NOMO-1 treated with DMSO at 0.1 percent for 48 hours (cell line): ENCODE measurements at regions not wholly inside any gene's neighbourhood (a gene's known extent, or its start where the extent isn't known, plus 50 kb on each side); places are given as distances from the start of the nearest gene placed in this dataset.

ENCODE experiments used
- DNase-seq: peaks from one replicate; lab custom pipeline; 2025; ENCODE audit not compliant: unreplicated experiment; lab: John Stamatoyannopoulos, UW

- DNase-seq: no peak
Observed at GRCh38 chr16:6861815-6862477, 470.7 kb upstream of the RBFOX1 start.

DNA sequence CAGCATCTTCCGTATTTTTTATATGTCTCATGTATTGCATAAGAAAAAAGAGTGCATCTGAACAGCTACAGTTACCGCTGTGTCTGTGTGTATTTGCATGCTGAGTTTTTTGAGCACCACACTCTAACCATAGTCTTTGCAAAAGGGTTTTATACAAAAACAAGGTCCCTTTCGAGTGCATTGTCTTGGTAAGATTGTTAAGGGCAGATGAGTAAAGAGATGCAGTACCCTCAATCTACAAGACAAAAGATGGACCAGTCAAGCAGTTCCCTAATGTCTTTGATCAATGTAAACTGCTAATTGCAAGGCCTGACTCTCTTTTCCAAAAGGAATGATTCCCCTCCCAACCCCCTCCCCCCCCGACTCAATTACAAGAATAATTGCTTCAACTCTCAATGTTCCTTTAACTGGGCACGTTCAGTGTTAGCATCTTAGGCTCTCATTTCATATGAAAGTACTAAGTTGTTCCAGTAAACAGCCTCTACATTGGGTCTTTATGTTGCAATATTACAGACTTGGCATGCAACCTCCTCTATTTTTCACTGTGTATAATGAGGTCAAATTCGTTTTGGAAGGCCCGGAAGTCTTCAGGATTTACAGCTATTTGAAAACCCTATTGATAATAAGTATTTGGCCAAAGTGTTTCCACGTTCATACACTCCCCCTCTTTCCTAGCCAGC lies 471.4 kb upstream of the RBFOX1 start:
- no peak for DNase-seq

GRCh38 chr16:6857575-6857974 lies 475.1 kb upstream of the RBFOX1 start:
- DNase-seq: no peak

GRCh38 chr16:6856578-6856977 lies 476.1 kb upstream of the RBFOX1 start:
- DNase-seq: no peak

DNA sequence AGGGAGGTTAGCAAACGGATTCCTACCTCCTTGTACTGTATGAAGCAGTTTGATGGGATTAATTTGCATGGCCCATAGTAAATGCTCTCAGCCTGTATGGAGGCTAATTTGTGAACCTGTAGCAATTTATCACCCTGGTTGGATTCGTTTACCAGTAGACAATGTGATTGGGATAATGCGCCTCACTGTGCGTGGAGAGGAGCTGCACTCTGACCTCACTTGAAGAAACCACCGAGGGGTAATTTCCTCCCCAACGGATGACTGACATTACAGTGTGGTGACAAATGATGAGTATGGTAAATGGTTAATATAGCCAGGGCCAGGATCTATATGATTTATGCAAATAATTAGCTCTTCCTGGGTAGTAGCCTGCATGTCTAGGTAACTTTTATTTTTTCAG lies 479.1 kb upstream of the RBFOX1 start:
- no peak for DNase-seq

- no peak for DNase-seq
Observed at GRCh38 chr16:6852643-6853225, 479.9 kb upstream of the RBFOX1 start.

DNA sequence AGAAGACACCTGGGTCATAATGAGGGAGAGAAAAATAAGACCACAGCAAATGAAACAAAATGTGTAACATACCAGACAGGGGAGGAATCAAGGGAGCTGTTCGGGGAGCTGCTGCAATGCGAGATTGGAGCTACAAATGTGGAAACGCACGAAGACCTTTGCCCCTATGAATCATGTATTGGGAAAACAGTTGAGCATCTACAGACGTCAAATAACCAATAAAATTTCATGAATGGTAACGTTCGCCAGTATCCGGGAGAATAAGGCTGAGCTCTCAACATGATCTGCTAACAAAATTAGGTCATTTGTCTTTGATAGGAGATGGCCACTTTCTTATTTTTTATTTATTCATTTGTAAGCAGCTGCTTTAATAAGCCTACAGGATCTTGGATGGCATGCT lies 486.2 kb upstream of the RBFOX1 start:
- no peak for DNase-seq

DNA sequence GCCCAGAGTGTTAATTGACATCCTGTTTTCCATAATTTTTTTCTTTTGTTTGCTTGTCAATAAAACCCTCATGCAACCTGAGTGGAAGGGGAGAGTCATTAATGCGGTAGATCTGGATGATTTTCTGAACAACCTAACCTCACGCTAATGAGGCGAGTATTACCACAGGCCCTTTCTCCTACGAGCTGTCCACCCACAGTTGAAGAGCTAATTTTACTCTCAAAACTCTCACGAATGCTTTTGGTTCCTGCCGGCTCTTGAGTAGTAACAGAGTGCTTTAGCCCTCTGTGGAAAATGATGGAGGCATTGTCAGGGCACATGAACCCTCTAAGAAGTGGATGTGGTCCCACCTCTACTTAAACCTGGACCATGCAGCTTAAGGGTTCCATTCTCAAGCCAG lies 491.3 kb upstream of the RBFOX1 start:
- no peak for DNase-seq

- no peak for DNase-seq
Observed at GRCh38 chr16:6837722-6838121, 494.9 kb upstream of the RBFOX1 start.

DNA sequence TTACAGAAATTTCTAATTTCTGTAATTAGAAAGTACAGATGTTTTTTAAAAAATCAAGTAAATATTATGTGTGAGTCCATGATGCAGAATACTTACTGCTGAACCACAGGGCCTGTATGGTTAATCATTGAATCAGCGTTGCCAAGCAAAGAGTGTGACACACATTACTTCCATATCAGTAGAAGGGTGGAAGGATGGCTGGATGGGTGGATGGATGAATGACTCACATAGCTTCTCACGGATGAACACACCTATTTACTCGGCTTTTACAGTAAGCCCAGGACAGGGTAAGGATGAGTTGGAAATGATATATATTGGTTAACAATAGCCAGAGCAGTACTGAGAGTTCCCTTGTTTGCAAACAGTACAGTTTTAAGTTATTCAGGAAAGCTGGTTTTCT lies 495.9 kb upstream of the RBFOX1 start:
- DNase-seq: no peak

DNA sequence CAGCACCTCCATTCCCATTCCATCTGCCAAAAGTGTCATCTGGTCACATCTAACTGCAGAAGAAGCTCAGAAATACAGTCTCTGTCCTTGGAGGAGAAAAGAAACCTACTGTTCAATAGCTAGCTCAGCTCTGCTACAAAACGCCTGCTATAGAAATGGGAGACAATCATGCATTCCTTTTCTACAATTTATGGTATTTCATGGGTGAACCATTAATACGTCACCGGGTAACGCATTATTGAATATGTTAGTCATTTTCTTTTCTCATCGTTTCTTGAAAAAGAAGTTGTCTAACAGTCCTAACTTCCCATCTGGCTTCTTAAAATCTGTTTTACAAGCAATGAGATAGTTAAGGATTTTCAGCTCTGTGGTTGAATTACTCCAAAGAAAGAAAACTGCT lies 496.7 kb upstream of the RBFOX1 start:
- DNase-seq: no peak

- no peak for DNase-seq
Observed at GRCh38 chr16:6835516-6835915, 497.1 kb upstream of the RBFOX1 start.

DNA sequence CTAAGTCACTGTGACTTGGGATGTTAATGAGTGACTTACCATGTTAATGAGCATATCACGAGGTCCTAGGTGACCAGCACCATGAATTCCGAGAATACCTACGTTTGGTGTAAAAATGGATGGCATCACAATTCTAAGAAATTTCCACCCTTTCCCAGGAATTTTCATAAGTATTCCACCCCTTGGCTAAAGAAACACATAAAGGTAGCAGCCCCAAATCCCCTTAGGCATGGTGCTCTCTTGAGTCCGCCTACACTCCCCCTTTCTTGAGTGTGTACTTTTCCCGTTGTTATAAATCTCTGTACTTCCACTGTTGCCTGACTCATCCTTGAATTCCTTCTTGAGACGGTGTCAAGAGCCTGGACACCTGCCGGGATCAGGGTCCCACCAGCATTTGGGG lies 504.0 kb upstream of the RBFOX1 start:
- DNase-seq: no peak

DNA sequence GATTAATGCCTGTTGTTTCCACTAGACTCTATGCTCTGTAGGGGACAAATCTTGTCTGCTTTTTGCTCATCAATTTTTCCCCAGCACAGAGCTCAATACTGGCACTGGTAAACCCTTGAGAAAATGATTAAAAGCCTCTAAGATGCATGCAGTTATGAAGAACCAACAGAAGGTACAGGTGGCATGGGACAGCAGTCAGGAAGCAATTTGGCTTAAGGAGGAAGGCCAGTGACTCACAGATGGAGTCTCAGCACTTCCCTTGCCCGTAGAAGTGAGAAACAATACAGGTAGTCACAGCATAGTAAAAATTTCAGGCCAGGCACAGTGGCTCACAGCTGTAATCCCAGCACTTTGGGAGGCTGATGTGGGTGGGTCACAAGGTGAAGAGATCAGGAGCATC lies 504.7 kb upstream of the RBFOX1 start:
- DNase-seq: no peak

DNA sequence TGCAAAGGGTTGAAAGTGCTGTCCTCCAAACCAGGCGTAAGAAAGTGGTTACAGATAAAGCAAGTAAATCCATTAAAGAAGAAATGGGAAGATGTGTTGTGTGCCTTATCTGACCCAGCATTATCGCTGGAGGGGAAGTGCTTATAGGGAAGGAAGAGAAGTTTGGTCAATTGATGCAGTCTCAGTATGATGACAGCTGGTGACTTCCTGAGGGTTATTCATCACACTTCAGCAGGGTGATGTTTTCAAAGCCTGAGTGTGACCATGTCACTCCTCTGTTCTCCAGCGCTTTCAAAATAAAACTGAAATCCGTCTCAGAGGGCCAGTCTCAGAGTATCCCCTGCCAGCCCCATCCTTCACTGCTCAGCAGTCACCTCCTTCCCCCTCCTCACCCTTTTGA lies 505.4 kb upstream of the RBFOX1 start:
- DNase-seq: no peak

- no peak for DNase-seq
Observed at GRCh38 chr16:6822041-6822440, 510.6 kb upstream of the RBFOX1 start.

DNA sequence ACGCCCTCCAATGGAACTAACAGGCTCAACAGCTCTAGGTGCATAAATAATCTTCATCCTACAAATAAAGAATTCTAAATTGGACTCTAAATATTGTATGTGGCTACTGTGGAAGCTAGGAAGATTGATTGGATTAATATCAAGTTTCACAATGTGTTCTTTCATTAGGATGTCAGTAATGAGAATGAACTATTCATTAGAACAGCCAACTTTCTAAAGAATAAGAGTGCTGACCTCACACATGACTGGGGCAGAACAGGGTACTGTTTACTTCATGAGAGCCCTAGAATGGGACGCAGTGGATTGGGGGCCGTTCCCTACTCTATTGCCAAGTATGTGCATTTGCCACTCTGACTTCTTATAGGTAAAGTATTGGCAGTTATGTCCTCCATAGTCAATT lies 528.2 kb upstream of the RBFOX1 start:
- no peak for DNase-seq

GRCh38 chr16:6803176-6803575 lies 529.5 kb upstream of the RBFOX1 start:
- DNase-seq: no peak

- DNase-seq: no peak
Observed at GRCh38 chr16:6797223-6797622, 535.4 kb upstream of the RBFOX1 start.

GRCh38 chr16:6777624-6778023 lies 555.0 kb upstream of the RBFOX1 start:
- DNase-seq: no peak

DNA sequence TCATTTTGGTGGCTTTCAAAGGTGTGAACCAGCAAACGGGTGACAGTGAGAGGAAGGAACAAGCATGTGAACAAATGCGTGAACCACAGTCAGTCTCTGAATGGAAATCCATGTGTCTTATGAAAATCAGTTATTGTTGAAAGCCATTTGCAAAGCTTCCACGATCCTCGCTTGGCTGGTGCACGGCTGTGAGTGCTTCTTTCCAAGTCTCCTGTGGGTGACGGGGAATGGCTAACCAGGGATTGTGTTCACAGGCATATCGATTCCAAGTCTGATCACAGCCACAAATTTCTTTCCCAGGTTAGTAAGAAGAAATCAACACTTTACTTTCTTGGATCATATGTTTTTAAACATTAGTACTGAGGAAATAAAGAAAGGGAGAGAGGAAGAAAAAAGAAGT lies 556.9 kb upstream of the RBFOX1 start:
- DNase-seq: no peak

DNA sequence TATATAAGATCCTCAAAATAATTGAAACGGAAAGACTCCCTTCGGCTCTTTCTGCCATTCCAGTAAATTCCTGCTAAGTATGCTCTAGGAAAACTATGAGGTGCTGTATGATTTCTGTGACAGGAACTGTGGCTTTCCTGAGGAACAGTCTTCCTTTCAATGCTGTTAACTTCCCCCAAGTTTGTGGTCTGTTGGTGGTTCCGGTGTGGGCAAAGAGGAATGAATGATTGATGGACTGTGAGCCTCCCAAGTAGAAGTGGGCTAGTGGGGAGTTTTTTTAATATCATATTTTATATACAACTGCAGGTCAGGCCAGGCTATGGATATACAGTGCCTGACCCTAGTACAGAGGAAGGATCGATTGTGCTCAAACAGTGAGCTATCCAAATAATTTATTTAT lies 560.7 kb upstream of the RBFOX1 start:
- DNase-seq: no peak

DNA sequence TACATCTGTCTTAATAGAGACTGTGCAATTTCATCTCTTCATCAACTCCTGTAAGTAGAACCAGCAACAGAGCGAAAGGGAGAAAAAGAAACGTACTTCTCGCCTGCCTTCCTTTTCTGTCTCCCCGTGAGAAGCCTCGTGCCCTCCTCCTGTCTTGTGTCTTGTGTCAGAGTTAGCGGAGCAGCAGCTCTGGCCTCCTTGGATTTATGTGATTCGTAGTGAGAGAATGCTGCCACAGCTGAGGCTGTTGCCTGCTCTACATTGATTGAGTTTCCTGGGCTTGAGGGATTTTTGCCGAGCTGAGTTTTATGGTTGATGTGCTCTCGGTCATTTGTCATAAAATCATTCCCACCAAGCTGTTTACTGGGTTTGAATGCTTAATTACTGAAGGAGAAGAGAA lies 579.1 kb upstream of the RBFOX1 start:
- no peak for DNase-seq
